ENCODE measurements at regions not wholly inside any gene's neighbourhood (a gene's known extent, or its start where the extent isn't known, plus 50 kb on each side); places are given as distances from the start of the nearest gene placed in this dataset.

DNA sequence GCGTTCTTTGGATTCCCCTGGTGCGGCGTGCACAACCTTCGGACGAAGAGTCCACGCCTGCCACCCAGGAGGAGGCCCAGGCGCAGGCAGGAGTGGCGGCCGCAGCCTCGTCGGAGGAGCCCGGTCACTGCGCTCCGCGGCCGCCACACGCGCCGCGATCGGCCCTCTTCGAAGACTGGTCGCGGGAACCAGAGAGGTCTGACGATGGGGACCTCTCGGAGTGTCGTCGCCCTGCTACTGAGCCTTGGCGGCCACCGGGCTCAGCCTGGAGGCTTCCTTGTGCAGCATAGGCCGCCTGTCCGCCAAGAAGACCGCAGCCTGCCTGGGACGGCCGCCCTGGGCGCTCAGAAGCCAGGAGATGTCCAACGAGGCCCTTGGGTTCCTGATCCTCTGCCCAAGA lies 112.5 kb upstream of the SELENOP start:
- H3K27me3 ChIP-seq = peaks cover 0 to 47% (median 4%) of the 10 kb centered on the region in 3 donors
- WGBS, 5 donors = 63 to 92% (median 74%) methylated on average over 11 to 37 of the region's 37 CpGs

DNA sequence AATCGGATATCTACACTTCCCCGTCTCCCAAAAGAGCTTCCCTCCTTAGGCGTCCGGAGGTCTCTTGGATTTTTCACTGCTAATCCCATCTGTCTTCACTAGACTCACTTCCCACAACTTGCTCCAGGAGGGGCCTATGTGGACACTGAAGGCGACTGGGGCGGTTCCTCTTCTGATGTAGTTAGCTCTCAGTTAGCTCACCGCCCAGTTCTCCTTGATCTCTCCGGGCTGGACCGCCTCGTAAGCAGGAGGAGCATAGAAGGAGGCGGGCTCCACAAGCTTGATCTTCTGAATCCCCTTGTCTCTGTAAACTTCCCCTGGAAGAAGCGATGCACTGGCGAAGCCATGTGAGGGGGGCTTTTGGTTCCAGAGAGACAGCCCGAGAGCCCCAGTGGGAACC lies 112.0 kb upstream of the SELENOP start:
- Histone ChIP-seq H3K27ac (no peak overlapping the region), H3K27me3 (peaks cover 0 to 44% (median 4%) of the 10 kb centered on the region in 3 donors), H3K9me3 (peaks cover 0 to 5% (median 0%) of the 10 kb centered on the region in 4 donors), H3K4me3 (no peak overlapping the region), H3K36me3 (no peaks in the 10 kb centered on the region), H3K4me1 (no peaks in the 10 kb centered on the region)
- TF ChIP-seq EP300 (IDR thresholded peaks at IDR 0.05) (no peak), POLR2A (IDR thresholded peaks at IDR 0.05) (no peak), POLR2AphosphoS5 (IDR thresholded peaks at IDR 0.05) (no peak)
- TF ChIP-seq, protein P1, sequence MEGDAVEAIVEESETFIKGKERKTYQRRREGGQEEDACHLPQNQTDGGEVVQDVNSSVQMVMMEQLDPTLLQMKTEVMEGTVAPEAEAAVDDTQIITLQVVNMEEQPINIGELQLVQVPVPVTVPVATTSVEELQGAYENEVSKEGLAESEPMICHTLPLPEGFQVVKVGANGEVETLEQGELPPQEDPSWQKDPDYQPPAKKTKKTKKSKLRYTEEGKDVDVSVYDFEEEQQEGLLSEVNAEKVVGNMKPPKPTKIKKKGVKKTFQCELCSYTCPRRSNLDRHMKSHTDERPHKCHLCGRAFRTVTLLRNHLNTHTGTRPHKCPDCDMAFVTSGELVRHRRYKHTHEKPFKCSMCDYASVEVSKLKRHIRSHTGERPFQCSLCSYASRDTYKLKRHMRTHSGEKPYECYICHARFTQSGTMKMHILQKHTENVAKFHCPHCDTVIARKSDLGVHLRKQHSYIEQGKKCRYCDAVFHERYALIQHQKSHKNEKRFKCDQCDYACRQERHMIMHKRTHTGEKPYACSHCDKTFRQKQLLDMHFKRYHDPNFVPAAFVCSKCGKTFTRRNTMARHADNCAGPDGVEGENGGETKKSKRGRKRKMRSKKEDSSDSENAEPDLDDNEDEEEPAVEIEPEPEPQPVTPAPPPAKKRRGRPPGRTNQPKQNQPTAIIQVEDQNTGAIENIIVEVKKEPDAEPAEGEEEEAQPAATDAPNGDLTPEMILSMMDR (IDR thresholded peaks at IDR 0.05) = no peak
- intact Hi-C loops (cut with DNase I; ENCODE audit: low total_unique reads) = no loop called here
- 79 to 85% (median 82%) methylated on average over 14 of the region's 14 CpGs for WGBS, 5 donors
- no peak for DNase-seq

More for the DNA sequence above, 112.5 kb upstream of the SELENOP start:
- Histone ChIP-seq H3K27ac (no peak overlapping the region), H3K4me1 (no peaks in the 10 kb centered on the region), H3K4me3 (no peak overlapping the region), H3K36me3 (no peaks in the 10 kb centered on the region), H3K9me3 (peaks cover 0 to 5% (median 0%) of the 10 kb centered on the region in 4 donors)
- TF ChIP-seq POLR2AphosphoS5 (IDR thresholded peaks at IDR 0.05) (no peak), POLR2A (IDR thresholded peaks at IDR 0.05) (no peak), EP300 (IDR thresholded peaks at IDR 0.05) (no peak)
- TF ChIP-seq, protein P1 (IDR thresholded peaks at IDR 0.05) = no peak
- no peak for DNase-seq
- intact Hi-C loops (cut with DNase I; ENCODE audit: low total_unique reads) = no loop called here

DNA sequence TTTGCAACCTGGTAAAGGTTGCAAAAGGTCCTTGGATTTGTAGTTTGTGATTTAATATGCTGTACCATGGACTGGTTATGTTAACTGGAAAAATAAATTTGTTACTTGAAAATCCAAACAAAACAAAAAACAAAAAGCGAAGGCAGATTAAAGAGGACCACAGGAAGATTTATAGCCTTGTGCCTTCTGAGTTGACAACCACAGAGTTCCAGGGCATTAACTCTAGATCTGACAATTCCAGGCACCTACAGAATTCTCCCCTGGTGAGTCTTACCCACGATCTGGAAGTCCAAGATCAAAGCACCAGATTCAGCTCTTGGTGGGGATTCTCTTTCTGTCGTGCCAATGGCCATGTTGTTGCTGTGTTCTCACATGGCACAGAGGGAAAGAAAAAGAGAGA lies 107.9 kb upstream of the SELENOP start:
- Histone ChIP-seq H3K27me3 (peaks cover 0 to 15% (median 4%) of the 10 kb centered on the region in 3 donors), H3K27ac (no peak overlapping the region), H3K4me1 (no peaks in the 10 kb centered on the region), H3K4me3 (no peak overlapping the region), H3K36me3 (no peaks in the 10 kb centered on the region), H3K9me3 (peaks cover 0 to 5% (median 0%) of the 10 kb centered on the region in 4 donors)
- DNase-seq = no peak
- WGBS, 5 donors = 60 to 75% (median 66%) methylated on average over 3 of the region's 3 CpGs
- intact Hi-C loops (cut with DNase I; ENCODE audit: low total_unique reads) = no loop called here
- no peak for TF ChIP-seq EP300 (IDR thresholded peaks at IDR 0.05)
- no peak for TF ChIP-seq POLR2AphosphoS5 (IDR thresholded peaks at IDR 0.05)
- TF ChIP-seq POLR2A (IDR thresholded peaks at IDR 0.05) = no peak

DNA sequence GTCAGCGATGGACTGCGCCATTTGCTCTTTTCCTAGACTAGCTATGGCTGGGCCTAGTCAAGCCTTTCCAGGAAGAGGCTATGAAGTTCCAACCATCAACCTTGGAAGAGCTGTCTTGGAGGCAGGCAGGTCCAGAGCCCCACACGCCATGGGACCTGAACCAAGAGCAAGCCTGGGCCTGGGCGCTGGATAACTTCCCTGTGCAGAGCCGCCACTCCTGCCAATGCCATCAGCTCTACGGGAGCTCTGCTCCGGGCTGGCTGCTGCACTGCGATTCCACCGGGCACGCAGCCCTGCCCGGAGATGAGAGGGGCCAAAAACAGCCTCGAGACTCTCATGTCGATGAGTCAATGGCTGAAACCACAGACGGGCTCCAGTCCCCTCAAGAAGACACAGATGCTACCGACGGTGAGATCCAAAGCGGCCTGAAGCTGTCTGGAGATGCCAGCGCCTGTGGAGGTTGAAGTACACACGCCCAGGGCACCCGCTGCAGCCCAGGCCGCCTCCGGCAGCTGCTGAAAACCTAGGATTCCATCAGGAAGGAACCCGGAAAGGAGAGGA lies 103.7 kb upstream of the SELENOP start:
- TF ChIP-seq POLR2A (IDR thresholded peaks at IDR 0.05) = no peak
- no peak for TF ChIP-seq POLR2AphosphoS5 (IDR thresholded peaks at IDR 0.05)
- TF ChIP-seq EP300 (IDR thresholded peaks at IDR 0.05) = no peak
- TF ChIP-seq, protein P1 (IDR thresholded peaks at IDR 0.05) = no peak
- H3K4me1 ChIP-seq = no peaks in the 10 kb centered on the region
- no peak overlapping the region for H3K4me3 ChIP-seq
- no peaks in the 10 kb centered on the region for H3K27me3 ChIP-seq
- intact Hi-C loops (cut with DNase I; ENCODE audit: low total_unique reads) = no loop called here
- WGBS, 5 donors = 81 to 95% (median 90%) methylated on average over 17 to 23 of the region's 23 CpGs
- DNase-seq = no peak
- no peaks in the 10 kb centered on the region for H3K9me3 ChIP-seq
- H3K36me3 ChIP-seq = no peaks in the 10 kb centered on the region
- H3K27ac ChIP-seq = no peak overlapping the region

DNA sequence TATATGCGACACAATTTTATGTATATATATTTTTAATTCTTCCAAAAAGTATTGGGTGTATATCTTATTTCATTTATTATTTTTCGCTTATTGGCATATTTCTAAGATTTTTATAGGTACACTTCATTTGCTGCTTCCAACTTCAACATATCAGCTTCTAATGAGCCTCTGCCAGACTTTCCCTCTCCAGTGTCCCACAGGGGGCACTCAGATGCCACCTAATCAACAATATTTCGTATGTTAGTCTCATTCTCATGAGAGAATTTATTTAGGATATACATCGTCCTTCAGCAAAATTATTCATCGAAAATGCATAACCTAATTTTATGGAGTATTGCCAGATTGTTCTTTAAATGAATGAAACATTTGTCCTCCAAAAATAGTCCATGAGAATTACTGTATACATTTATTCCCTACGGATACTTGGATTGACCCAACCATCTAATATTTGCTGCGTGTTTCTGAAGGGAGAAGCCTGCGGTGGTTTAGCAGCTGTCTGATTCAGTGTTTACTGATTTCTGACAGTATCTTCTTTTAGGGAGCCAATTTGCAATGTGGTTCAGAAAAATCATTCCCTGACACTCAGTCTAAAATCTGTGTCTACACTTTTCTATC lies 100.6 kb upstream of the SELENOP start:
- intact Hi-C loops (cut with DNase I; ENCODE audit: low total_unique reads) = no loop called here

More for the DNA sequence above, 100.6 kb upstream of the SELENOP start:
- Histone ChIP-seq H3K9me3 (no peaks in the 10 kb centered on the region), H3K27me3 (peaks cover 0 to 12% (median 0%) of the 10 kb centered on the region in 3 donors), H3K27ac (no peak overlapping the region), H3K36me3 (no peaks in the 10 kb centered on the region), H3K4me1 (peaks cover 0 to 12% (median 6%) of the 10 kb centered on the region in 4 donors), H3K4me3 (no peak overlapping the region)
- no peak for TF ChIP-seq POLR2AphosphoS5 (IDR thresholded peaks at IDR 0.05)
- TF ChIP-seq, protein P1 (IDR thresholded peaks at IDR 0.05) = peak in 2 of 7 experiments; percentile 35 to 36
- 62 to 67% (median 62%) methylated on average over 8 of the region's 8 CpGs for WGBS, 5 donors
- peak in 1 of 2 donors; percentile 37 for DNase-seq
